CD14-positive monocyte (primary cell): ENCODE measurements at regions not wholly inside any gene's neighbourhood (a gene's known extent, or its start where the extent isn't known, plus 50 kb on each side); places are given as distances from the start of the nearest gene placed in this dataset.

ENCODE experiments used
- DNase-seq, 3 donors: peaks; one replicate each; pipeline ENCODE4 v3.0.0-alpha.2; 2011 to 2022
- H2AFZ ChIP-seq: 2 replicates; pipeline ENCODE4 v1.6.0; 2012; ENCODE audit warnings: mild to moderate bottlenecking, low read depth, low read length, inconsistent platforms; ENCODE audit not compliant: insufficient read depth, poor library complexity, severe bottlenecking
- H3K27ac ChIP-seq, 2 donors: 1 replicate in 1 of 2; 2 replicates in 1 of 2; pipeline ENCODE4 v1.5.1; 2012 to 2013; ENCODE audit warnings: low read length in 2 of 2, control low read depth in 1 of 2, inconsistent platforms in 1 of 2, low read depth in 1 of 2, mild to moderate bottlenecking in 1 of 2
- H3K27me3 ChIP-seq, 2 donors: one replicate each; pipeline versions ENCODE4 v1.6.0 to v1.6.1; 2011 to 2013; ENCODE audit warnings: low read length in 2 of 2; ENCODE audit not compliant: control insufficient read depth in 2 of 2, insufficient read depth in 2 of 2
- H3K36me3 ChIP-seq, 2 donors: replicated peaks in 1 of 2; 1 replicate in 1 of 2; 2 replicates in 1 of 2; pipeline versions ENCODE4 v1.5.1 to v1.6.1; 2012 to 2013; ENCODE audit warnings: low read length in 2 of 2, control low read depth in 1 of 2, inconsistent platforms in 1 of 2, mild to moderate bottlenecking in 1 of 2; ENCODE audit not compliant: insufficient read depth in 2 of 2, control insufficient read depth in 1 of 2
- H3K4me1 ChIP-seq, 2 donors: 1 replicate in 1 of 2; 2 replicates in 1 of 2; pipeline versions ENCODE4 v1.5.1 to v1.6.1; 2012 to 2013; ENCODE audit warnings: low read length in 2 of 2, control low read depth in 1 of 2, inconsistent platforms in 1 of 2, mild to moderate bottlenecking in 1 of 2, moderate library complexity in 1 of 2; ENCODE audit not compliant: insufficient read depth in 2 of 2, control insufficient read depth in 1 of 2
- H3K4me2 ChIP-seq: replicated peaks from 2 replicates; pipeline ENCODE3; 2012; ENCODE audit warnings: low read length, moderate library complexity, mild to moderate bottlenecking; ENCODE audit not compliant: poor library complexity, severe bottlenecking; ENCODE audit errors: extremely low read depth
- H3K4me3 ChIP-seq, 3 experiments: fragments of 200-600 bp in 1 of 3; sonication (generic) in 1 of 3; replicated peaks in 1 of 3; 1 replicate in 2 of 3; 2 replicates in 1 of 3; pipeline ENCODE4 v1.5.1; 2011 to 2013; ENCODE audit warnings: low read length in 3 of 3, mild to moderate bottlenecking in 3 of 3, control low read depth in 2 of 3, low read depth in 2 of 3, inconsistent platforms in 1 of 3, moderate library complexity in 1 of 3
- H3K79me2 ChIP-seq: 2 replicates; pipeline ENCODE4 v1.6.0; 2012; ENCODE audit warnings: mild to moderate bottlenecking, control low read depth, inconsistent platforms, low read length, moderate library complexity; ENCODE audit not compliant: insufficient read depth
- H3K9ac ChIP-seq: 2 replicates; pipeline ENCODE4 v1.6.0; 2017; ENCODE audit warnings: low read length, mild to moderate bottlenecking; ENCODE audit not compliant: insufficient read depth, poor library complexity, severe bottlenecking
- H3K9me3 ChIP-seq, 2 donors: replicated peaks in 1 of 2; 1 replicate in 1 of 2; 2 replicates in 1 of 2; pipeline versions ENCODE4 v1.5.1 to v1.6.1; 2012 to 2013; ENCODE audit warnings: low read length in 2 of 2, control low read depth in 1 of 2; ENCODE audit not compliant: control insufficient read depth in 1 of 2, insufficient read depth in 1 of 2
- H4K20me1 ChIP-seq: 2 replicates; pipeline ENCODE4 v1.6.0; 2012; ENCODE audit warnings: mild to moderate bottlenecking, low read length, control low read depth, moderate library complexity; ENCODE audit not compliant: insufficient read depth
- H3K27ac Mint-ChIP-seq, 7 donors: one replicate each; pipeline ENCODE4 v1.8.0; 2020; ENCODE audit warnings: mild to moderate bottlenecking in 7 of 7, mixed read lengths in 7 of 7, moderate library complexity in 6 of 7, inconsistent platforms in 2 of 7
- H3K27me3 Mint-ChIP-seq, 3 donors: one replicate each; pipeline ENCODE4 v1.8.0; 2021 to 2022; ENCODE audit warnings: low read depth in 3 of 3, mild to moderate bottlenecking in 3 of 3, mixed read lengths in 3 of 3, moderate library complexity in 3 of 3, inconsistent platforms in 1 of 3
- H3K36me3 Mint-ChIP-seq, 2 donors: one replicate each; pipeline ENCODE4 v1.8.0; 2020; ENCODE audit warnings: mixed read lengths in 2 of 2, inconsistent platforms in 1 of 2, mild to moderate bottlenecking in 1 of 2
- H3K4me1 Mint-ChIP-seq: one replicate; pipeline ENCODE4 v1.8.0; 2020; ENCODE audit warnings: mild to moderate bottlenecking, mixed read lengths
- H3K4me3 Mint-ChIP-seq, 2 donors: one replicate each; pipeline ENCODE4 v1.8.0; 2020; ENCODE audit warnings: mild to moderate bottlenecking in 2 of 2, mixed read lengths in 2 of 2, moderate library complexity in 1 of 2
- H3K9me3 Mint-ChIP-seq, 7 donors: one replicate each; pipeline ENCODE4 v1.8.0; 2020 to 2022; ENCODE audit warnings: mixed read lengths in 7 of 7, mild to moderate bottlenecking in 6 of 7, moderate library complexity in 6 of 7, inconsistent platforms in 2 of 7
- CTCF ChIP-seq: fragments of 200-600 bp; IDR thresholded peaks from one replicate; pipeline ENCODE4 v1.8.0; 2022; ENCODE audit warnings: antibody characterized with exemption, mild to moderate bottlenecking
- WGBS: methylation state at CpG from one replicate; pipeline ENCODE4 v1.1.5; 2013; ENCODE audit warnings: missing lambda C conversion rate; ENCODE audit not compliant: insufficient coverage; 5-methylcytosine and 5-hydroxymethylcytosine counted together
- intact Hi-C, 2 donors: fragments of 100-400 bp; cut with micrococcal nuclease; formaldehyde crosslinking; loops; one replicate each; pipeline versions ENCODE4 v1.15.0 to v1.15.1; 2023

- Histone ChIP-seq H3K4me1 (no peaks in the 10 kb centered on the region), H3K36me3 (no peaks in the 10 kb centered on the region), H4K20me1 (no peaks in the 10 kb centered on the region), H3K9ac (no peak overlapping the region), H3K79me2 (no peaks in the 10 kb centered on the region), H2AFZ (no peak overlapping the region), H3K9me3 (no peaks in the 10 kb centered on the region), H3K27ac (no peak overlapping the region), H3K27me3 (no peaks in the 10 kb centered on the region), H3K4me3 (no peak overlapping the region), H3K4me2 (no peak overlapping the region)
- no peak for TF ChIP-seq CTCF
- no peak overlapping the region for H3K27ac Mint-ChIP-seq
- H3K4me3 Mint-ChIP-seq, result no peak overlapping the region
- peaks cover 0 to 9% (median 0%) of the 10 kb centered on the region in 7 donors for H3K9me3 Mint-ChIP-seq
- H3K36me3 Mint-ChIP-seq, result no peaks in the 10 kb centered on the region
- no peaks in the 10 kb centered on the region for H3K27me3 Mint-ChIP-seq
- DNase-seq, result no peak
- no peaks in the 10 kb centered on the region for H3K4me1 Mint-ChIP-seq
- WGBS, result no CpG with 5 or more reads among the region's 3 CpGs
- intact Hi-C loops, result no loop called here
Measured at GRCh38 chr2:59034106-59034505, 793.0 kb upstream of the FANCL start.

- Histone ChIP-seq H3K4me2 (no peak overlapping the region), H3K79me2 (no peaks in the 10 kb centered on the region), H3K4me3 (no peak overlapping the region), H3K9me3 (no peaks in the 10 kb centered on the region), H3K9ac (no peak overlapping the region), H3K36me3 (no peaks in the 10 kb centered on the region), H3K27ac (no peak overlapping the region), H4K20me1 (no peaks in the 10 kb centered on the region), H3K4me1 (no peaks in the 10 kb centered on the region), H2AFZ (no peak overlapping the region), H3K27me3 (no peaks in the 10 kb centered on the region)
- intact Hi-C loops, result no loop called here
- DNase-seq, result no peak
- Mint-ChIP-seq H3K4me3 (no peak overlapping the region), H3K36me3 (no peaks in the 10 kb centered on the region), H3K27ac (no peak overlapping the region), H3K9me3 (peaks cover 0 to 11% (median 0%) of the 10 kb centered on the region in 7 donors), H3K4me1 (no peaks in the 10 kb centered on the region), H3K27me3 (no peaks in the 10 kb centered on the region)
- no peak for TF ChIP-seq CTCF
- no CpG with 5 or more reads among the region's 1 CpG for WGBS
Measured at GRCh38 chr2:59033661-59034060, 792.5 kb upstream of the FANCL start.
